ENCODE measurements at regions not wholly inside any gene's neighbourhood (a gene's known extent, or its start where the extent isn't known, plus 50 kb on each side); places are given as distances from the start of the nearest gene placed in this dataset.

GRCh38 chr14:98952593-98953350, 319.2 kb downstream of the BCL11B start (continued):
- no peak for TF ChIP-seq PATZ1 (CRISPR knock-in tag; IDR thresholded peaks at IDR 0.05)

- in situ Hi-C loops (cut with HindIII; ENCODE audit: extremely low pct_ligation_motif_present, low pct_unique_long_range_greater_than_20kb) = no loop called here
- WGBS (ENCODE audit: low lambda C conversion rate) = 54% methylated on average over 12 of the region's 20 CpGs
- DNase-seq (ENCODE audit: low spot score) = no peak
- peak; percentile 31; the same call in 1 of the 3 replicates for ATAC-seq
- H3K27me3 ChIP-seq (ENCODE audit: control insufficient read depth in 1 of 2, insufficient read depth in 2 of 2, low read length in 2 of 2) = peaks cover 0 to 20% of the 10 kb centered on the region in 2 experiments; a peak in 1 of 5 replicates
- no peak for TF ChIP-seq NR1H2 (CRISPR knock-in tag; IDR thresholded peaks at IDR 0.05; ENCODE audit: borderline replicate concordance, low read depth)
- peak; percentile 68 for TF ChIP-seq CEBPG (CRISPR knock-in tag; IDR thresholded peaks at IDR 0.05)
- TF ChIP-seq ZNF33A (CRISPR knock-in tag; IDR thresholded peaks at IDR 0.05; ENCODE audit: borderline replicate concordance) = no peak
- TF ChIP-seq CEBPB (IDR thresholded peaks at IDR 0.05; ENCODE audit: borderline replicate concordance, low read depth, low read length) = peak; percentile 96
- H3K9me3 ChIP-seq (ENCODE audit: low read length) = no peaks in the 10 kb centered on the region
- ChIA-PET CTCF (ENCODE audit: low intra/inter-chr PET ratio, low total read pairs) (no interaction called here), POLR2A (no interaction called here)
- H4K20me1 ChIP-seq (ENCODE audit: insufficient read depth, low read length) = no peaks in the 10 kb centered on the region
- H3K4me3 ChIP-seq (replicated peaks in 1 of 3; ENCODE audit: insufficient read depth in 1 of 3, low read depth in 2 of 3, low read length in 3 of 3) = no peak overlapping the region
- no peaks in the 10 kb centered on the region for H3K79me2 ChIP-seq (ENCODE audit: insufficient read depth, low read length)
- BruUV-seq (replicated peaks) = no TSS peak
- H3K4me1 ChIP-seq (ENCODE audit: insufficient read depth, low read length) = no peaks in the 10 kb centered on the region
- intact Hi-C loops (cut with micrococcal nuclease; ENCODE audit: unreplicated experiment) = no loop called here
- no peaks in the 10 kb centered on the region for H3K36me3 ChIP-seq (replicated peaks in 1 of 2; ENCODE audit: control insufficient read depth in 1 of 2, insufficient read depth in 2 of 2, low read length in 2 of 2)
- H3K27ac ChIP-seq (ENCODE audit: extremely low read length, insufficient read depth, low read length) = no peak overlapping the region
- H3K9ac ChIP-seq (ENCODE audit: insufficient read depth, low read depth, low read length) = no peak overlapping the region
- no peak overlapping the region for H3K4me2 ChIP-seq (ENCODE audit: low read depth, low read length)
- FAIRE-seq = no peak
- no peak overlapping the region for H2AFZ ChIP-seq (ENCODE audit: low read length)
These were observed 318.2 kb downstream of the BCL11B start for GRCh38 chr14:98953551-98954348.

All from HepG2 (cell line).